Spinal cord (tissue), 9 donors: ENCODE measurements at regions not wholly inside any gene's neighbourhood (a gene's known extent, or its start where the extent isn't known, plus 50 kb on each side); places are given as distances from the start of the nearest gene placed in this dataset.

ENCODE experiments used
- DNase-seq, 6 donors: peaks; one replicate each; pipeline versions ENCODE4 v3.0.0 to v3.0.0-alpha.2; 2013 to 2015; ENCODE audit warnings: low spot score in 6 of 6, low read depth in 4 of 6
- H3K27ac ChIP-seq: one replicate; pipeline ENCODE4 v1.5.1; 2013; ENCODE audit warnings: low read depth, low read length, control low read depth
- H3K27me3 ChIP-seq: one replicate; pipeline ENCODE4 v1.6.1; 2013; ENCODE audit warnings: low read length; ENCODE audit not compliant: control insufficient read depth, insufficient read depth
- H3K36me3 ChIP-seq: one replicate; pipeline ENCODE4 v1.6.1; 2013; ENCODE audit warnings: low read length; ENCODE audit not compliant: control insufficient read depth, insufficient read depth
- H3K4me1 ChIP-seq: one replicate; pipeline ENCODE4 v1.6.1; 2013; ENCODE audit warnings: low read length; ENCODE audit not compliant: control insufficient read depth, insufficient read depth
- H3K4me3 ChIP-seq: one replicate; pipeline ENCODE4 v1.5.1; 2013; ENCODE audit warnings: low read depth, low read length, control low read depth
- H3K9me3 ChIP-seq: one replicate; pipeline ENCODE4 v1.6.1; 2013; ENCODE audit warnings: low read length; ENCODE audit not compliant: control insufficient read depth, insufficient read depth
- WGBS: methylation state at CpG from one replicate; pipeline ENCODE4 v1.1.5; 2013; ENCODE audit warnings: missing lambda C conversion rate; ENCODE audit not compliant: insufficient coverage; 5-methylcytosine and 5-hydroxymethylcytosine counted together
- donor health status: healthy.

DNA sequence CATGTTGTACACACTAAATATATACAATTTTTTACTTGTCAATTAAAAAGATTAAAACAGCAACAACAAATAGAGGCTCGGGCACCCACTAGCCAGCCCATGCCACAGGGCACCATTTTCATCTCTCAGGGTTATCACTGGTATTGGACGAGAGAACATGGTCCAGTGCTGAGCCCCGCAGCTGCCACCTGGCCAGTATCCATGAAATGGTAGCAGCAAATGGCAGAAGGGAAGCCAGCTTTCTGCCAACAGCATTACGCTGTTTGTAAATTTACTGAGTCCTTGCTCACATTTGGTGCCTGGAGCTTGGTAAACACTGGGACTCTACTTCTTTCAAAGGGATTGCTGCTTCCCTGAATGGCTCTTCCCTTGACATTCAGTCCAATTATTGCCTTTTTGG, 87.9 kb upstream of the WASF3 start:
- H3K4me3 ChIP-seq, result no peak overlapping the region
- no peaks in the 10 kb centered on the region for H3K4me1 ChIP-seq
- H3K27me3 ChIP-seq, result no peaks in the 10 kb centered on the region
- H3K27ac ChIP-seq, result no peak overlapping the region
- no peaks in the 10 kb centered on the region for H3K9me3 ChIP-seq
- DNase-seq, result peak in 1 of 6 donors; percentile 46
- H3K36me3 ChIP-seq, result no peaks in the 10 kb centered on the region
- WGBS, result 68% methylated on average over 4 of the region's 4 CpGs

- no peak overlapping the region for H3K27ac ChIP-seq
- DNase-seq, result no peak
- WGBS, result 87% methylated on average over 7 of the region's 8 CpGs
These were observed 85.7 kb upstream of the WASF3 start for GRCh38 chr13:26471807-26472206.

DNA sequence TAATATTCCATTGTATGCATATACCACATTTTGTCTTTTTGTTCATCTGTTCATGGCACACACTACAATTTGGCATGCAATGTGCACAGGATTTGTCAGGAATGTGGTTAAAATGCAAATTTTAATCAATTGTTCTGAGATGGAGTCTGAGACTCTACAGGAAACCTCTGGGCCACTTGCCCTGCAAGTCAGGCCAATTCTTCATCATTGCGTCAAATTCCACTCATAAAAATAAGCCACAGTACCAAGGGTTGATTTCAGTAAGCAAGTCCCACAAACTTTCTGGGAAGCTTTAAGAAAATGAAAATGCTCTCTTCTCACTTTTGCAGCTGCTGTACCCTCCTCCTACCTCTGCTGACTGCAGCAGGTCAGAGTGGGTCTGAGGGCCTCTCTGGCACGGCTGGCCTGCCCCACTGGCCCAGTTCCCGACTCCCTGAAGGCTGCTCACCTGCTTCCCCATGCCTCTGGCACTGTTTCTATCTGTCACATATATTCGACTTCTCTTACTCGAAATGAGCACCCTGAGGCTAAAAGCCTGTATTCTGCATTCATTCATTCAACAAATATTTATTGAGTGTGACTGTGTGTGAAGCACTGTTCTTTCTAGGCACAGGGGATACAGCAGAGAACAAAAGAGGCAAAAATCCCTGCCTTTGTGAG, 83.8 kb upstream of the WASF3 start:
- H3K9me3 ChIP-seq, result no peaks in the 10 kb centered on the region
- H3K36me3 ChIP-seq, result no peaks in the 10 kb centered on the region
- no peak overlapping the region for H3K4me3 ChIP-seq
- peaks cover 16% of the 10 kb centered on the region for H3K4me1 ChIP-seq
- WGBS, result 43% methylated on average over 3 of the region's 5 CpGs
- no peak for DNase-seq
- no peak overlapping the region for H3K27ac ChIP-seq
- H3K27me3 ChIP-seq, result no peaks in the 10 kb centered on the region

More at GRCh38 chr13:26471807-26472206, 85.7 kb upstream of the WASF3 start:
- no peaks in the 10 kb centered on the region for H3K36me3 ChIP-seq
- no peak overlapping the region for H3K4me3 ChIP-seq
- H3K4me1 ChIP-seq, result peaks cover 16% of the 10 kb centered on the region
- no peaks in the 10 kb centered on the region for H3K9me3 ChIP-seq
- H3K27me3 ChIP-seq, result no peaks in the 10 kb centered on the region

- Histone ChIP-seq H3K9me3 (no peaks in the 10 kb centered on the region), H3K27ac (no peak overlapping the region), H3K27me3 (no peaks in the 10 kb centered on the region), H3K4me3 (no peak overlapping the region), H3K4me1 (peaks cover 16% of the 10 kb centered on the region), H3K36me3 (no peaks in the 10 kb centered on the region)
- DNase-seq, result no peak
- 92% methylated on average over 8 of the region's 11 CpGs for WGBS
These were observed 83.2 kb upstream of the WASF3 start for GRCh38 chr13:26474286-26474685.

DNA sequence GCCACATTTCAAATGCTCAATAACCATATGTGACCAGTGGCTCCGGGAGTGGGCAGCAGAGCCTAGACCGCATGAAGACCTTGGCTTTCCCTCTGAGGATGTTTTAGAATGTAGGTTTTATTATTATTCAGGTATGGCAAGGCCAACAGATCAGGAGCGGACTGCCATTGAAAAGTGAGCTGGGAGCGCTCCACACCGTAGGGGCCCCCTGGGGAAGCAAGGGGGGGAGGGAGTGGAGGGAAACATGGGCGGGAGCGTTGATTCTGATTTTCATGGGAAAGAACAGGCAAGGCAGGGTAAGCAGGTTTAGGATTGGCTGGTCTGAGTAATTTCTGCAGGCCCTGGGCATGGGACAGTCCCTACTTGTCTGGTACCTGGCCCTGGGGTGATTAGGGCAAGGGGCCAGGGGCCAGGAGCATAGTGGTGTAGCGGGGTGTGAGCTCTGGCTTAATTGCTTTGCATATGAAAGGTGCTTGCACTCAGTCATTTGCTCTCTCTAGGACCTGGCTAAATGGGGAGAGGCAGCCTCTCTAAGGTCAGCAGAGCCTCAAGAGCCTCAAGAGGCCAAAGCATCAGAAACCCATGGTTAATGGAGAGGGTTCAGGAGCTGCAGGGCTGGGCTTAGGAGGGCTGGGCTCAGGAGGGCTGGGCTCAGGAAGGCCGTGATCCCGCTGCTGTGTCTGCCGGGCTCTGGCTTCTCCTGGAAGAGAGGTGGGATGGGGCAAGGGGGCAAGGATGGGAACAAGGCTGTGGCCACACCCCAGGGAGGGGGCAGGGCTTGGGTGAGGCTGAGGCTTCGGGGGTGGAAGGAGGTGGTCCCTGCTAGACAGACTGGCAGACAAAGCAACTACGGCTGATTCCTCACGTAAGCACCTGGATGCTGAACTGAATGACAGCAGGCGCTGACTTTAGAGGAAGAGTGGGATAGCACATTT, 82.0 kb upstream of the WASF3 start:
- Histone ChIP-seq H3K4me1 (peaks cover 16% of the 10 kb centered on the region), H3K27ac (peak overlapping the region; percentile 62), H3K4me3 (no peak overlapping the region), H3K36me3 (no peaks in the 10 kb centered on the region), H3K9me3 (no peaks in the 10 kb centered on the region), H3K27me3 (no peaks in the 10 kb centered on the region)
- DNase-seq, result no peak
- WGBS, result 47% methylated on average over 10 of the region's 15 CpGs

DNA sequence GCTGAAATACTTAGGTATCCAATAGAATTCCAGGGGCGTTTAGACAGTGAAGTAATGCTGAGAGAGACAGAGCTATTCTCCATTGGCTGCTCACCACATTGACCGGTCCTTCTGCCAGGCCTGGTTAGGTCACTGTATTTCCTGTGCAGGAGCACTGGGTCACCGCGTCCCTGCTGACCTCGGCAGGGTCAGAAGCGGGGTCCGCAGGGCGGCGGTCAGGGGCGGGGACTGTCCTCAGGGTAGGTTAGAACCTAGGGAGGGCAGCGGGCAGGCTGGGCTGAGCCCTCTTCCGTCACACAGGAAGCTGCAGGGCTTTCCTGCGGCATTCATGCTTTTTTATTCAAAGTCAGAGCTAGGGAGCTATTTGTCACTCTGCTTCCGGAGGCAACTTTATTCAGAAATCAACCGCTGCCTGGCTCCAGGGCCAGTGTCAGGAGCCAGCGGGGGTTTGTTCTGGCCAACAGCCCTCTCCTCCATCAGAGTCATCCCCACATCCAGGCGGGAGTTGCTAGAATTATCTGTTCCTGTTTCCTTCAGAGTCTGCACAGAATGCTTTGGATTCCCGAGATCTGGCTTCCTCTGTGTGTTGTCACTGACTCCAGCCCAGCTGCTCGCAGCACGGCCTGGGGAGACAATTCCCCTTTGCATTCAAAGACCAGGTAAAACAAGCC, 81.2 kb upstream of the WASF3 start:
- Histone ChIP-seq H3K36me3 (no peaks in the 10 kb centered on the region), H3K27me3 (no peaks in the 10 kb centered on the region), H3K4me3 (no peak overlapping the region), H3K9me3 (no peaks in the 10 kb centered on the region), H3K4me1 (peaks cover 16% of the 10 kb centered on the region), H3K27ac (peak overlapping the region; percentile 62)
- no peak for DNase-seq
- WGBS, result 3% methylated on average over 18 of the region's 20 CpGs

DNA sequence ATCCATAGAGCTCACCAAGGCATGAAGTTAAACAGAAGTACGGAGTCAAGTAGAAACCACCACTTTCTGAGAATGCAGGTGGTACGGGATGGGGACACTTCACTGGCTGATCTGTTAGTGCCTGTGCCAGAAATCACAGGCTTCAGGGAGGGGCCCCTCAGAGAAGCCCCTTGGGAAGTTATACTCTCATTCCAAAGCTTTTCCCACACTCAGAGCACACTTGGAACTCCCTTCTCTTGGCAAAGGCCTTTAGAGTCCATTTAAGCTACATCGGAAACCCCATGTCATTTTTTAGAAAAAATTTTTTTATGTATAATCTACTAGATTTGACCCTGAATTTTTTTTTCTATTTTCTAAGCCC, 80.7 kb upstream of the WASF3 start:
- DNase-seq, result no peak
- Histone ChIP-seq H3K27me3 (no peaks in the 10 kb centered on the region), H3K4me1 (peaks cover 16% of the 10 kb centered on the region), H3K36me3 (no peaks in the 10 kb centered on the region), H3K4me3 (no peak overlapping the region), H3K27ac (peak overlapping the region; percentile 62), H3K9me3 (no peaks in the 10 kb centered on the region)
- 10% methylated on average over 2 of the region's 3 CpGs for WGBS

GRCh38 chr13:26477681-26478080, 79.8 kb upstream of the WASF3 start:
- Histone ChIP-seq H3K4me1 (peaks cover 16% of the 10 kb centered on the region), H3K9me3 (no peaks in the 10 kb centered on the region), H3K36me3 (no peaks in the 10 kb centered on the region), H3K4me3 (no peak overlapping the region), H3K27me3 (no peaks in the 10 kb centered on the region), H3K27ac (no peak overlapping the region)
- no peak for DNase-seq
- WGBS, result no CpG with 5 or more reads among the region's 6 CpGs

DNA sequence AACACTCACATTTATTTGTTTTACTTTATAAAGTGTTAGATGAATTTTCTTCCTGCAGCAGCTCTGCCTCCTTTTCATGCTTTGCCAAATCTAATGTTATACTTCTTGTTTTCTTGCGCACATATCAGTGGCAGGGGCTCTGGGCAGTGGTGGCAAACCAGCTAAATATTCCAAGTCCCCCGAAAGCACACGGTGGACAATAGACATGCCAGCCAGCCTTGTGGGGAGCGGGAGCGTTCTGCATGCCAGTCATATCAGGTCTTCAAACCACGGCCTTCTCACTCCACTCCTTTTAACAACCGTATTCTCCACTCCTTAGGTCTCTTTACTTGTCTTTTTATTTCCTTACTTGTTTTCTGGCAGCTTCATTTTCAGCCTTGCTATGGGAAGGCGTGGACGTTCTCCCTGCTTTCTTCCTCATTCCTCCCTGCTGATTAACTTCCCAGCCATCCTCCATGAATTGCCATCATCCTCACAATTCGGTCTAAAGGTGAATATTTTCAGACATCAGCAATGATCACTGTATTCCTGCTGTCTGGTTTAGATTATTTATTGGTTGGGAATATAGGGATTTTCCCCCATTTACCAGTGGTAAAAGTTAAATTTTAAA, 77.1 kb upstream of the WASF3 start:
- Histone ChIP-seq H3K36me3 (no peaks in the 10 kb centered on the region), H3K27me3 (no peaks in the 10 kb centered on the region), H3K4me3 (no peak overlapping the region), H3K4me1 (peaks cover 15% of the 10 kb centered on the region), H3K9me3 (no peaks in the 10 kb centered on the region), H3K27ac (no peak overlapping the region)
- 49% methylated on average over 9 of the region's 10 CpGs for WGBS
- no peak for DNase-seq
